ENCODE measurements at regions not wholly inside any gene's neighbourhood (a gene's known extent, or its start where the extent isn't known, plus 50 kb on each side); places are given as distances from the start of the nearest gene placed in this dataset.

GRCh38 chr2:16900405-16901025 lies 234.9 kb upstream of the CYRIA start:
- H3K4me1 Mint-ChIP-seq: no peaks in the 10 kb centered on the region
- H3K36me3 Mint-ChIP-seq (ENCODE audit: low read depth): no peaks in the 10 kb centered on the region
- no peak overlapping the region for H3K27ac Mint-ChIP-seq
- ATAC-seq (replicated peaks): no peak
- H3K9me3 Mint-ChIP-seq: peaks cover 5% of the 10 kb centered on the region
- no peaks in the 10 kb centered on the region for H3K27me3 Mint-ChIP-seq
- no peak overlapping the region for H3K4me3 Mint-ChIP-seq

GRCh38 chr2:16899958-16900357 lies 234.3 kb upstream of the CYRIA start:
- no peak overlapping the region for H3K4me3 Mint-ChIP-seq
- no peak for ATAC-seq (replicated peaks)
- H3K4me1 Mint-ChIP-seq: no peaks in the 10 kb centered on the region
- H3K9me3 Mint-ChIP-seq: peaks cover 5% of the 10 kb centered on the region
- no peaks in the 10 kb centered on the region for H3K36me3 Mint-ChIP-seq (ENCODE audit: low read depth)
- no peaks in the 10 kb centered on the region for H3K27me3 Mint-ChIP-seq
- H3K27ac Mint-ChIP-seq: no peak overlapping the region

- no peaks in the 10 kb centered on the region for H3K27me3 Mint-ChIP-seq
- no peaks in the 10 kb centered on the region for H3K36me3 Mint-ChIP-seq (ENCODE audit: low read depth)
- H3K27ac Mint-ChIP-seq: no peak overlapping the region
- no peaks in the 10 kb centered on the region for H3K4me1 Mint-ChIP-seq
- no peak for ATAC-seq (replicated peaks)
- H3K4me3 Mint-ChIP-seq: no peak overlapping the region
- H3K9me3 Mint-ChIP-seq: no peaks in the 10 kb centered on the region
Measured at GRCh38 chr2:16890081-16890480, 224.4 kb upstream of the CYRIA start.

- H3K4me1 Mint-ChIP-seq: no peaks in the 10 kb centered on the region
- no peak overlapping the region for H3K4me3 Mint-ChIP-seq
- no peaks in the 10 kb centered on the region for H3K36me3 Mint-ChIP-seq (ENCODE audit: low read depth)
- H3K9me3 Mint-ChIP-seq: peaks cover 4% of the 10 kb centered on the region
- no peak overlapping the region for H3K27ac Mint-ChIP-seq
- no peaks in the 10 kb centered on the region for H3K27me3 Mint-ChIP-seq
- ATAC-seq (replicated peaks): no peak
Measured at GRCh38 chr2:16885027-16885426, 219.4 kb upstream of the CYRIA start.

- H3K4me1 Mint-ChIP-seq: no peaks in the 10 kb centered on the region
- ATAC-seq (replicated peaks): no peak
- H3K4me3 Mint-ChIP-seq: no peak overlapping the region
- H3K9me3 Mint-ChIP-seq: peaks cover 4% of the 10 kb centered on the region
- H3K27ac Mint-ChIP-seq: no peak overlapping the region
- H3K27me3 Mint-ChIP-seq: no peaks in the 10 kb centered on the region
- no peaks in the 10 kb centered on the region for H3K36me3 Mint-ChIP-seq (ENCODE audit: low read depth)
Measured at GRCh38 chr2:16882706-16883105, 217.1 kb upstream of the CYRIA start.

GRCh38 chr2:16881122-16881521 lies 215.5 kb upstream of the CYRIA start:
- no peaks in the 10 kb centered on the region for H3K4me1 Mint-ChIP-seq
- H3K27ac Mint-ChIP-seq: no peak overlapping the region
- no peaks in the 10 kb centered on the region for H3K27me3 Mint-ChIP-seq
- H3K36me3 Mint-ChIP-seq (ENCODE audit: low read depth): no peaks in the 10 kb centered on the region
- H3K4me3 Mint-ChIP-seq: no peak overlapping the region
- ATAC-seq (replicated peaks): no peak
- peaks cover 4% of the 10 kb centered on the region for H3K9me3 Mint-ChIP-seq

- peaks cover 9% of the 10 kb centered on the region for H3K9me3 Mint-ChIP-seq
- H3K27ac Mint-ChIP-seq: no peak overlapping the region
- no peaks in the 10 kb centered on the region for H3K27me3 Mint-ChIP-seq
- no peak for ATAC-seq (replicated peaks)
- H3K36me3 Mint-ChIP-seq (ENCODE audit: low read depth): no peaks in the 10 kb centered on the region
- no peaks in the 10 kb centered on the region for H3K4me1 Mint-ChIP-seq
- no peak overlapping the region for H3K4me3 Mint-ChIP-seq
Measured at GRCh38 chr2:16871411-16871810, 205.8 kb upstream of the CYRIA start.

- Mint-ChIP-seq H3K27me3 (no peaks in the 10 kb centered on the region), H3K27ac (no peak overlapping the region), H3K4me1 (no peaks in the 10 kb centered on the region), H3K9me3 (peaks cover 9% of the 10 kb centered on the region), H3K4me3 (no peak overlapping the region), H3K36me3 (ENCODE audit: low read depth) (no peaks in the 10 kb centered on the region)
- no peak for ATAC-seq (replicated peaks)
Measured at GRCh38 chr2:16870491-16871076, 204.9 kb upstream of the CYRIA start.

GRCh38 chr2:16869711-16870110 lies 204.1 kb upstream of the CYRIA start:
- no peaks in the 10 kb centered on the region for H3K36me3 Mint-ChIP-seq (ENCODE audit: low read depth)
- no peak overlapping the region for H3K4me3 Mint-ChIP-seq
- no peak overlapping the region for H3K27ac Mint-ChIP-seq
- peaks cover 9% of the 10 kb centered on the region for H3K9me3 Mint-ChIP-seq
- ATAC-seq (replicated peaks): no peak
- H3K4me1 Mint-ChIP-seq: no peaks in the 10 kb centered on the region
- no peaks in the 10 kb centered on the region for H3K27me3 Mint-ChIP-seq

GRCh38 chr2:16862471-16862870 lies 196.8 kb upstream of the CYRIA start:
- Mint-ChIP-seq H3K4me1 (no peaks in the 10 kb centered on the region), H3K4me3 (no peak overlapping the region), H3K36me3 (ENCODE audit: low read depth) (no peaks in the 10 kb centered on the region), H3K27me3 (no peaks in the 10 kb centered on the region), H3K27ac (no peak overlapping the region), H3K9me3 (peaks cover 18% of the 10 kb centered on the region)
- no peak for ATAC-seq (replicated peaks)

GRCh38 chr2:16861530-16861929 lies 195.9 kb upstream of the CYRIA start:
- Mint-ChIP-seq H3K27me3 (no peaks in the 10 kb centered on the region), H3K27ac (no peak overlapping the region), H3K4me3 (no peak overlapping the region), H3K36me3 (ENCODE audit: low read depth) (no peaks in the 10 kb centered on the region), H3K4me1 (no peaks in the 10 kb centered on the region), H3K9me3 (peaks cover 18% of the 10 kb centered on the region)
- ATAC-seq (replicated peaks): no peak

GRCh38 chr2:16861111-16861510 lies 195.5 kb upstream of the CYRIA start:
- Mint-ChIP-seq H3K27me3 (no peaks in the 10 kb centered on the region), H3K9me3 (peaks cover 18% of the 10 kb centered on the region), H3K27ac (no peak overlapping the region), H3K36me3 (ENCODE audit: low read depth) (no peaks in the 10 kb centered on the region), H3K4me3 (no peak overlapping the region), H3K4me1 (no peaks in the 10 kb centered on the region)
- no peak for ATAC-seq (replicated peaks)

GRCh38 chr2:16860627-16861026 lies 195.0 kb upstream of the CYRIA start:
- Mint-ChIP-seq H3K27me3 (no peaks in the 10 kb centered on the region), H3K4me3 (no peak overlapping the region), H3K27ac (no peak overlapping the region), H3K9me3 (peaks cover 18% of the 10 kb centered on the region), H3K4me1 (no peaks in the 10 kb centered on the region), H3K36me3 (ENCODE audit: low read depth) (no peaks in the 10 kb centered on the region)
- ATAC-seq (replicated peaks): no peak

GRCh38 chr2:16855183-16855582 lies 189.5 kb upstream of the CYRIA start:
- Mint-ChIP-seq H3K9me3 (peaks cover 15% of the 10 kb centered on the region), H3K4me1 (no peaks in the 10 kb centered on the region), H3K27ac (no peak overlapping the region), H3K4me3 (no peak overlapping the region), H3K36me3 (ENCODE audit: low read depth) (no peaks in the 10 kb centered on the region), H3K27me3 (no peaks in the 10 kb centered on the region)
- ATAC-seq (replicated peaks): no peak

GRCh38 chr2:16853088-16853487 lies 187.5 kb upstream of the CYRIA start:
- peaks cover 4% of the 10 kb centered on the region for H3K9me3 Mint-ChIP-seq
- H3K27me3 Mint-ChIP-seq: no peaks in the 10 kb centered on the region
- no peaks in the 10 kb centered on the region for H3K36me3 Mint-ChIP-seq (ENCODE audit: low read depth)
- ATAC-seq (replicated peaks): no peak
- no peaks in the 10 kb centered on the region for H3K4me1 Mint-ChIP-seq
- no peak overlapping the region for H3K27ac Mint-ChIP-seq
- H3K4me3 Mint-ChIP-seq: no peak overlapping the region

GRCh38 chr2:16852651-16853050 lies 187.0 kb upstream of the CYRIA start:
- H3K4me1 Mint-ChIP-seq: no peaks in the 10 kb centered on the region
- H3K27me3 Mint-ChIP-seq: no peaks in the 10 kb centered on the region
- no peak overlapping the region for H3K27ac Mint-ChIP-seq
- no peak for ATAC-seq (replicated peaks)
- H3K4me3 Mint-ChIP-seq: no peak overlapping the region
- no peaks in the 10 kb centered on the region for H3K36me3 Mint-ChIP-seq (ENCODE audit: low read depth)
- peaks cover 4% of the 10 kb centered on the region for H3K9me3 Mint-ChIP-seq
